K562 (cell line): ENCODE measurements at regions not wholly inside any gene's neighbourhood (a gene's known extent, or its start where the extent isn't known, plus 50 kb on each side); places are given as distances from the start of the nearest gene placed in this dataset.

ENCODE experiments used
- DEAF1 ChIP-seq: fragments of 450-650 bp; formaldehyde crosslinking; IDR thresholded peaks from 2 replicates; pipeline ENCODE4 v1.4.0; 2020; ENCODE audit warnings: mild to moderate bottlenecking, moderate library complexity
- MAFG ChIP-seq: fragments of 450-650 bp; conservative IDR thresholded peaks from 2 replicates; pipeline ENCODE4 v1.6.1; 2016; ENCODE audit warnings: missing genetic modification characterization, missing compliant biosample characterization
- NFYB ChIP-seq: IDR thresholded peaks from 2 replicates; pipeline ENCODE4 v1.6.1; 2011; ENCODE audit warnings: mild to moderate bottlenecking, moderate library complexity; ENCODE audit not compliant: insufficient read length; ENCODE audit errors: extremely low read depth
- RAD51 ChIP-seq: fragments of 450-650 bp; IDR thresholded peaks from 2 replicates; pipeline ENCODE4 v1.7.1; 2016; ENCODE audit warnings: low read depth, mild to moderate bottlenecking, borderline replicate concordance
- USF2 ChIP-seq: sonication (generic); formaldehyde crosslinking; IDR thresholded peaks from 2 replicates; pipeline ENCODE4 v1.5.0; 2020; ENCODE audit warnings: missing genetic modification reagents
- ZNF449 ChIP-seq: fragments of 250-450 bp; sonication (Bioruptor Pico); IDR thresholded peaks from 2 replicates; pipeline ENCODE4 v1.8.0; 2022; ENCODE audit warnings: moderate library complexity, mild to moderate bottlenecking, inconsistent platforms
- ZNF511 ChIP-seq: sonication (generic); formaldehyde crosslinking; IDR thresholded peaks from 2 replicates; pipeline ENCODE4 v1.8.0; 2022; ENCODE audit warnings: mild to moderate bottlenecking, missing genetic modification reagents

GRCh38 chr12:132406493-132407450, 77.4 kb upstream of the GALNT9 start (continued):
- TF ChIP-seq USF2 (CRISPR knock-in tag) (no peak), NFYB (no peak), ZNF511 (no peak), DEAF1 (CRISPR knock-in tag) (no peak), MAFG (tag) (no peak), RAD51 (no peak), ZNF449 (CRISPR knock-in tag) (no peak)
